ENCODE measurements at regions not wholly inside any gene's neighbourhood (a gene's known extent, or its start where the extent isn't known, plus 50 kb on each side); places are given as distances from the start of the nearest gene placed in this dataset.

DNA sequence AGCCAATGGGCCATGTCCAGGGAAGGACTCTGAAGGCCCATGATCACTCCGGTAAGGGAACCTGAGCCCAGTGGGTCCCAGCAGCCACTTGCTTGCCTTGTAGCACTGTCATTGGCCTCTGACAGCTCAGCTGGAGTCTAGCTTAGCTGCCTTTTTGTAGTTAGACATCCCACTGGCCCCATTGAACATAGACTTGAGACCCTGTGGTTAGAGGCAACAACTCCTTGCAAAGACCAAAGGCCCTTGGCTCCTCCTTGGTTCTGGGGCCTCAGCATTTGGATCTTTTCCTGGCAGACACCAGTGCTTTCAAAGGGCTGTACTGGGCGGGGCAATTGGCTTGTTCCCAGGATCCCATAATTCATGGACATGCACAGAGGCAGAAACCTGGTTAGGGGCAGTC is 321.2 kb downstream of the CXCL12 start:
- no peaks in the 10 kb centered on the region for H3K36me3 ChIP-seq (replicated peaks; ENCODE audit: low read depth, low read length)
- no peak overlapping the region for H2AFZ ChIP-seq (ENCODE audit: low read depth, low read length)
- H3K27me3 ChIP-seq (ENCODE audit: low read depth, low read length) = no peaks in the 10 kb centered on the region
- H3K9me3 ChIP-seq (ENCODE audit: insufficient read depth, low read length) = no peaks in the 10 kb centered on the region
- H3K9ac ChIP-seq (ENCODE audit: low read length) = no peak overlapping the region
- no peak overlapping the region for H3K4me3 ChIP-seq (ENCODE audit: low read length)
- TF ChIP-seq EZH2phosphoT487 (IDR thresholded peaks at IDR 0.05; ENCODE audit: low read depth) = no peak
- TF ChIP-seq, protein P1, sequence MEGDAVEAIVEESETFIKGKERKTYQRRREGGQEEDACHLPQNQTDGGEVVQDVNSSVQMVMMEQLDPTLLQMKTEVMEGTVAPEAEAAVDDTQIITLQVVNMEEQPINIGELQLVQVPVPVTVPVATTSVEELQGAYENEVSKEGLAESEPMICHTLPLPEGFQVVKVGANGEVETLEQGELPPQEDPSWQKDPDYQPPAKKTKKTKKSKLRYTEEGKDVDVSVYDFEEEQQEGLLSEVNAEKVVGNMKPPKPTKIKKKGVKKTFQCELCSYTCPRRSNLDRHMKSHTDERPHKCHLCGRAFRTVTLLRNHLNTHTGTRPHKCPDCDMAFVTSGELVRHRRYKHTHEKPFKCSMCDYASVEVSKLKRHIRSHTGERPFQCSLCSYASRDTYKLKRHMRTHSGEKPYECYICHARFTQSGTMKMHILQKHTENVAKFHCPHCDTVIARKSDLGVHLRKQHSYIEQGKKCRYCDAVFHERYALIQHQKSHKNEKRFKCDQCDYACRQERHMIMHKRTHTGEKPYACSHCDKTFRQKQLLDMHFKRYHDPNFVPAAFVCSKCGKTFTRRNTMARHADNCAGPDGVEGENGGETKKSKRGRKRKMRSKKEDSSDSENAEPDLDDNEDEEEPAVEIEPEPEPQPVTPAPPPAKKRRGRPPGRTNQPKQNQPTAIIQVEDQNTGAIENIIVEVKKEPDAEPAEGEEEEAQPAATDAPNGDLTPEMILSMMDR (IDR thresholded peaks at IDR 0.05; ENCODE audit: low read depth, low read length) = no peak
- no peaks in the 10 kb centered on the region for H4K20me1 ChIP-seq (ENCODE audit: insufficient read depth, low read length)
- H3K4me2 ChIP-seq (ENCODE audit: low read length) = no peak overlapping the region
- no peak overlapping the region for H3K27ac ChIP-seq (ENCODE audit: low read length)
- no peaks in the 10 kb centered on the region for H3K79me2 ChIP-seq (ENCODE audit: low read length)
- no peaks in the 10 kb centered on the region for H3K4me1 ChIP-seq (ENCODE audit: low read length)

DNA sequence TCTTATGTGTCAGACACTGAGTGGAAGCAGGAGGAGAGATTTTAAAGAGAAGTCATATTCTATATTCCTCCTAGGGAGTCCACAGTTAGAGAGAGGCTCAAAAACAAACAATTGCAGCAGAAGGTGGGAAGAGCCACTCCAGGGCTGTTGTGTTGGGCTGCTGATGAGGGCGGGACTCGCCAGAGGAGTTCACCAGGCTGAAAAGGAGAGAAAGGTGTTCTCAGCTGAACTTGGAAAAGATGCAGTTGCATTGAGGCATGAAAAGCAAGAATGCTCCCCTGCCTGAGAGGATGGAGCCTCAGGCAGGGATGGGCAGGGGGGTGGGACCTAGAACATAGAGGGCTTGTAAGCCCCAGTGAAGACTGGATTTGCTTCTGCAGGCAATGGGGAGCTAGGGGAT is 324.2 kb downstream of the CXCL12 start:
- Histone ChIP-seq H3K4me2 (ENCODE audit: low read length) (no peak overlapping the region), H4K20me1 (ENCODE audit: insufficient read depth, low read length) (no peaks in the 10 kb centered on the region), H3K79me2 (ENCODE audit: low read length) (no peaks in the 10 kb centered on the region), H3K36me3 (replicated peaks; ENCODE audit: low read depth, low read length) (no peaks in the 10 kb centered on the region), H2AFZ (ENCODE audit: low read depth, low read length) (no peak overlapping the region), H3K4me1 (ENCODE audit: low read length) (no peaks in the 10 kb centered on the region), H3K27ac (ENCODE audit: low read length) (no peak overlapping the region), H3K9ac (ENCODE audit: low read length) (no peak overlapping the region), H3K27me3 (ENCODE audit: low read depth, low read length) (no peaks in the 10 kb centered on the region), H3K9me3 (ENCODE audit: insufficient read depth, low read length) (no peaks in the 10 kb centered on the region), H3K4me3 (ENCODE audit: low read length) (no peak overlapping the region)
- no peak for TF ChIP-seq EZH2phosphoT487 (IDR thresholded peaks at IDR 0.05; ENCODE audit: low read depth)
- TF ChIP-seq, protein P1 (IDR thresholded peaks at IDR 0.05; ENCODE audit: low read depth, low read length) = no peak

DNA sequence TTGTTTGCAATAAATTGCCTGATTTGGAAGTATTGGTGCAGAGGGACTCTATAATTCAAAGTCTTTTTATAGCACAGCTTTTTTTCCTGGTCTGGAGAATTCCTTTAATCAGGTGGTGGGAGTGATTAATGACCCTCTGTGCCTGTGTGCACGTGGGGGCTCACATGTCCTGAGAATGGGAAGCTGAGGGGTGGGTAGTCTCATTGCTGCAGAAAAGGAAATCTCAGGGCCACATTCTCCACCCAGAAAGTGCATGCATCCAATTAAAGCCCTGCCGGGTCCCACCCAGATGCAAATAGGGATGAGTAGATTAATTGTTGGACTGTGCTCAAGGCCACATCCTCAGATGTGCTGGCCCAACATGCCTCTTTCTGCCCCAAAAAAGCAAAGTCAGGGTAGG is 324.7 kb downstream of the CXCL12 start:
- Histone ChIP-seq H2AFZ (ENCODE audit: low read depth, low read length) (no peak overlapping the region), H3K36me3 (replicated peaks; ENCODE audit: low read depth, low read length) (no peaks in the 10 kb centered on the region), H3K79me2 (ENCODE audit: low read length) (no peaks in the 10 kb centered on the region), H3K4me1 (ENCODE audit: low read length) (no peaks in the 10 kb centered on the region), H3K9me3 (ENCODE audit: insufficient read depth, low read length) (no peaks in the 10 kb centered on the region), H3K27ac (ENCODE audit: low read length) (no peak overlapping the region), H4K20me1 (ENCODE audit: insufficient read depth, low read length) (no peaks in the 10 kb centered on the region), H3K4me3 (ENCODE audit: low read length) (no peak overlapping the region), H3K4me2 (ENCODE audit: low read length) (no peak overlapping the region), H3K27me3 (ENCODE audit: low read depth, low read length) (no peaks in the 10 kb centered on the region), H3K9ac (ENCODE audit: low read length) (no peak overlapping the region)
- no peak for TF ChIP-seq EZH2phosphoT487 (IDR thresholded peaks at IDR 0.05; ENCODE audit: low read depth)
- TF ChIP-seq, protein P1 (IDR thresholded peaks at IDR 0.05; ENCODE audit: low read depth, low read length) = no peak

DNA sequence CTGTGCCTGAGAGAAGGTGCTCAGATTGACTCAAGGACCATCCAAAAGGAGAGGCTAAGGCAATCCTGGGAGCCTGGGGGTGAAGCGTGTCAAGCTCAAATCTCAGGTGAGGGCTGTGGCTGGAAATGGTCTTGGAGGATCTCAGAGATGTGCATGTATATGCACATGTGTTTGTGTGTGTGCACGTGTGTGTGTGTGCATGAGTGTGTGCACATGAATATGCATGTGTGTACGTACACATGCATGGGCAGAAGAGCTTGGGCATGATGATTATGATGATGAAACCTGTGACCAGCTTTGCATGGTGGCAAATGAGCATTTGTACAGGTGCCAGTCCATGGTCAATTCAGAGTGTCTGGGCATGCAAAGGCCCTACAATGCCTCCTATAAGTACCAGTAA is 326.6 kb downstream of the CXCL12 start:
- no peak for TF ChIP-seq EZH2phosphoT487 (IDR thresholded peaks at IDR 0.05; ENCODE audit: low read depth)
- TF ChIP-seq, protein P1 (IDR thresholded peaks at IDR 0.05; ENCODE audit: low read depth, low read length) = no peak
- Histone ChIP-seq H3K36me3 (replicated peaks; ENCODE audit: low read depth, low read length) (no peaks in the 10 kb centered on the region), H3K27ac (ENCODE audit: low read length) (no peak overlapping the region), H3K4me3 (ENCODE audit: low read length) (no peak overlapping the region), H3K9me3 (ENCODE audit: insufficient read depth, low read length) (no peaks in the 10 kb centered on the region), H3K9ac (ENCODE audit: low read length) (no peak overlapping the region), H3K79me2 (ENCODE audit: low read length) (no peaks in the 10 kb centered on the region), H2AFZ (ENCODE audit: low read depth, low read length) (no peak overlapping the region), H4K20me1 (ENCODE audit: insufficient read depth, low read length) (no peaks in the 10 kb centered on the region), H3K27me3 (ENCODE audit: low read depth, low read length) (no peaks in the 10 kb centered on the region), H3K4me2 (ENCODE audit: low read length) (no peak overlapping the region), H3K4me1 (ENCODE audit: low read length) (no peaks in the 10 kb centered on the region)
